GM12892 (cell line): ENCODE measurements at regions not wholly inside any gene's neighbourhood (a gene's known extent, or its start where the extent isn't known, plus 50 kb on each side); places are given as distances from the start of the nearest gene placed in this dataset.

Experiments
- POLR2A ChIP-seq: IDR thresholded peaks from 2 replicates; pipeline ENCODE4 v1.6.1; 2011; ENCODE audit warnings: low read depth, low read length, control low read depth
- POLR2AphosphoS5 ChIP-seq: IDR thresholded peaks from 2 replicates; pipeline ENCODE4 v1.6.1; 2011; ENCODE audit warnings: low read depth, low read length, control low read depth

DNA sequence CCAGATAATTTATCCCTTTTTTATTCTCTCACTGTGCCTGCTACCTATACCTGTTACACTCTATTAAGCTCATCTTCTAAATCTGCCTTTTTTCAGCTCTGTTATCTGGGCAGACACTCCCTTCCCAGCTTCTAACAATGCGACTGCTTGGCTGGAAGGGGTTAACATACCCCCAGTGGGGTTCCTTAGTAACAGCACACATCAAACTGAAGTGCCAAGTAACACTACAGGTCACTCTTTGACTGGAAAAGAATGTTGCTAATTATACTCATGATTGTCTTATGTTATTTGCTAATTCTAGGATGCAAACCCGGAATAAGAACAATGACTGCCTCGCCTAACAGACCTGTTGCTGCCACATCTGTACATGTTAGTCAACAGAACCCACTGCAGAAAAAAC lies 203.5 kb downstream of the EPM2A start:
- TF ChIP-seq POLR2A (no peak), POLR2AphosphoS5 (no peak)
